ENCODE measurements at regions not wholly inside any gene's neighbourhood (a gene's known extent, or its start where the extent isn't known, plus 50 kb on each side); places are given as distances from the start of the nearest gene placed in this dataset.
"Not testable (repeated sequence)": the region's sequence is repeated elsewhere in the genome, so short reads cannot be mapped to it uniquely, and the experiment has no call there.

GRCh38 chr4:132101526-132101925 is 1047.6 kb upstream of the PCDH10 start:
- H3F3A ChIP-seq (ENCODE audit: low read depth) = no peaks in the 10 kb centered on the region
- no peaks in the 10 kb centered on the region for H3K27me3 ChIP-seq (ENCODE audit: insufficient read depth, low read length, poor library complexity, severe bottlenecking)
- no peaks in the 10 kb centered on the region for H3K9me2 ChIP-seq (replicated peaks; ENCODE audit: low read depth, low read length)
- H3K79me2 ChIP-seq (ENCODE audit: insufficient read depth, low read length) = no peaks in the 10 kb centered on the region
- no peaks in the 10 kb centered on the region for H3K9me3 ChIP-seq (ENCODE audit: insufficient read depth, low read depth, low read length)
- no peak overlapping the region for H3K4me3 ChIP-seq (ENCODE audit: low read length, poor library complexity, severe bottlenecking)
- H3K4me2 ChIP-seq (ENCODE audit: low read depth, low read length, poor library complexity, severe bottlenecking) = no peak overlapping the region
- no peaks in the 10 kb centered on the region for H3K4me1 ChIP-seq (ENCODE audit: insufficient read depth, low read length, poor library complexity, severe bottlenecking)
- no peak overlapping the region for H3K9ac ChIP-seq (ENCODE audit: low read depth, low read length, poor library complexity, severe bottlenecking)
- no peak overlapping the region for H2AFZ ChIP-seq (ENCODE audit: low read length)
- TF ChIP-seq CTCF (conservative IDR thresholded peaks at IDR 0.05; ENCODE audit: low read length) (no peak), EZH2phosphoT487 (IDR thresholded peaks at IDR 0.05; ENCODE audit: borderline replicate concordance) (no peak)
- no peaks in the 10 kb centered on the region for H4K20me1 ChIP-seq (ENCODE audit: insufficient read depth, low read length, poor library complexity, severe bottlenecking)
- no peaks in the 10 kb centered on the region for H3K36me3 ChIP-seq (ENCODE audit: insufficient read depth, low read length)

- Histone ChIP-seq H3K27me3 (ENCODE audit: insufficient read depth, low read length, poor library complexity, severe bottlenecking) (no peaks in the 10 kb centered on the region), H3K9me3 (ENCODE audit: insufficient read depth, low read depth, low read length) (no peaks in the 10 kb centered on the region), H3K4me3 (ENCODE audit: low read length, poor library complexity, severe bottlenecking) (no peak overlapping the region), H3K9me2 (replicated peaks; ENCODE audit: low read depth, low read length) (no peaks in the 10 kb centered on the region), H3K79me2 (ENCODE audit: insufficient read depth, low read length) (no peaks in the 10 kb centered on the region), H3K4me2 (ENCODE audit: low read depth, low read length, poor library complexity, severe bottlenecking) (no peak overlapping the region), H3K4me1 (ENCODE audit: insufficient read depth, low read length, poor library complexity, severe bottlenecking) (no peaks in the 10 kb centered on the region), H3K36me3 (ENCODE audit: insufficient read depth, low read length) (no peaks in the 10 kb centered on the region), H2AFZ (ENCODE audit: low read length) (no peak overlapping the region), H4K20me1 (ENCODE audit: insufficient read depth, low read length, poor library complexity, severe bottlenecking) (no peaks in the 10 kb centered on the region), H3F3A (ENCODE audit: low read depth) (no peaks in the 10 kb centered on the region), H3K9ac (ENCODE audit: low read depth, low read length, poor library complexity, severe bottlenecking) (no peak overlapping the region)
- TF ChIP-seq CTCF (conservative IDR thresholded peaks at IDR 0.05; ENCODE audit: low read length) = no peak
- TF ChIP-seq EZH2phosphoT487 (IDR thresholded peaks at IDR 0.05; ENCODE audit: borderline replicate concordance) = no peak
Observed at GRCh38 chr4:132108784-132109183, 1040.3 kb upstream of the PCDH10 start.

- Histone ChIP-seq H3K36me3 (ENCODE audit: insufficient read depth, low read length) (no peaks in the 10 kb centered on the region), H2AFZ (ENCODE audit: low read length) (no peak overlapping the region), H3F3A (ENCODE audit: low read depth) (no peaks in the 10 kb centered on the region), H3K4me1 (ENCODE audit: insufficient read depth, low read length, poor library complexity, severe bottlenecking) (no peaks in the 10 kb centered on the region), H3K9ac (ENCODE audit: low read depth, low read length, poor library complexity, severe bottlenecking) (no peak overlapping the region), H3K4me3 (ENCODE audit: low read length, poor library complexity, severe bottlenecking) (no peak overlapping the region), H3K27me3 (ENCODE audit: insufficient read depth, low read length, poor library complexity, severe bottlenecking) (no peaks in the 10 kb centered on the region), H3K4me2 (ENCODE audit: low read depth, low read length, poor library complexity, severe bottlenecking) (no peak overlapping the region), H3K9me2 (replicated peaks; ENCODE audit: low read depth, low read length) (no peaks in the 10 kb centered on the region), H4K20me1 (ENCODE audit: insufficient read depth, low read length, poor library complexity, severe bottlenecking) (no peaks in the 10 kb centered on the region), H3K79me2 (ENCODE audit: insufficient read depth, low read length) (no peaks in the 10 kb centered on the region), H3K9me3 (ENCODE audit: insufficient read depth, low read depth, low read length) (no peaks in the 10 kb centered on the region)
- TF ChIP-seq EZH2phosphoT487 (IDR thresholded peaks at IDR 0.05; ENCODE audit: borderline replicate concordance) (no peak), CTCF (conservative IDR thresholded peaks at IDR 0.05; ENCODE audit: low read length) (no peak)
Observed at GRCh38 chr4:132114885-132115284, 1034.2 kb upstream of the PCDH10 start.

- not testable (repeated sequence) for H4K20me1 ChIP-seq (ENCODE audit: insufficient read depth, low read length, poor library complexity, severe bottlenecking); H3K9me2 ChIP-seq (replicated peaks; ENCODE audit: low read depth, low read length); H3K9me3 ChIP-seq (ENCODE audit: insufficient read depth, low read depth, low read length); H3K79me2 ChIP-seq (ENCODE audit: insufficient read depth, low read length); H3K4me3 ChIP-seq (ENCODE audit: low read length, poor library complexity, severe bottlenecking); H3K9ac ChIP-seq (ENCODE audit: low read depth, low read length, poor library complexity, severe bottlenecking); H2AFZ ChIP-seq (ENCODE audit: low read length); H3K4me1 ChIP-seq (ENCODE audit: insufficient read depth, low read length, poor library complexity, severe bottlenecking); H3K4me2 ChIP-seq (ENCODE audit: low read depth, low read length, poor library complexity, severe bottlenecking); H3K36me3 ChIP-seq (ENCODE audit: insufficient read depth, low read length); H3K27me3 ChIP-seq (ENCODE audit: insufficient read depth, low read length, poor library complexity, severe bottlenecking); H3F3A ChIP-seq (ENCODE audit: low read depth)
Observed at GRCh38 chr4:132122741-132123140, 1026.4 kb upstream of the PCDH10 start.

All from Loucy (cell line).